HCT116 (cell line): ENCODE measurements at regions not wholly inside any gene's neighbourhood (a gene's known extent, or its start where the extent isn't known, plus 50 kb on each side); places are given as distances from the start of the nearest gene placed in this dataset.

Experiments
- ATAC-seq: fragments of 200-7000 bp; cut with Tn5 transposase; 2 replicates; pipeline ENCODE4 v1.9.1; 2020; ENCODE audit warnings: mild to moderate bottlenecking, moderate library complexity
- BruUV-seq: library from RNA; stranded (reverse); fragments of 400-500 nt; replicated peaks from 2 replicates; lab custom pipeline; 2021; lab: Mats Ljungman, UMichigan
- CTCF ChIA-PET: fragments of 300-600 bp; sonication (Branson Sonifier 250); formaldehyde crosslinking; loops from one replicate; lab custom pipeline; 2021; ENCODE audit warnings: antibody characterized with exemption; lab: Charles Lee
- POLR2A ChIA-PET: fragments of 300-600, 350-600 bp; sonication (Branson Sonifier 250); formaldehyde crosslinking; loops from one replicate; lab custom pipeline; 2021; ENCODE audit warnings: antibody characterized with exemption; lab: Charles Lee
- RAD21 ChIA-PET, 2 experiments: fragments of 300-600 bp; sonication (Branson Sonifier 250); formaldehyde crosslinking; loops; one replicate each; lab custom pipeline; 2023; ENCODE audit warnings: low total read pairs in 2 of 2; ENCODE audit not compliant: uncharacterized antibody in 2 of 2, unreplicated experiment in 2 of 2, low non-redundant PET in 1 of 2; lab: Charles Lee
- DNase-seq: peaks from one replicate; pipeline ENCODE4 v3.0.0-alpha.2; 2010; ENCODE audit warnings: low read depth, low spot score
- H2AFZ ChIP-seq: fragments of 200-600 bp; shearing (Covaris generic), sonication (generic); 2 replicates; pipeline ENCODE4 v1.6.1; 2017; ENCODE audit warnings: low read depth, mixed run types, mixed read lengths, antibody characterized with exemption, low read length; ENCODE audit not compliant: poor library complexity, severe bottlenecking
- H3K27ac ChIP-seq: 2 replicates; pipeline ENCODE4 v1.5.1; 2012; ENCODE audit warnings: low read depth, low read length
- H3K27me3 ChIP-seq: fragments of 200-600 bp; sonication (generic); 2 replicates; pipeline ENCODE4 v1.6.1; 2016; ENCODE audit warnings: mixed run types, low read length, mixed read lengths; ENCODE audit not compliant: insufficient read depth
- H3K36me3 ChIP-seq, 2 experiments: fragments of 200-500 bp in 1 of 2; fragments of 200-600 bp in 1 of 2; sonication (Bioruptor generic) in 1 of 2; sonication (generic) in 1 of 2; 2 replicates each; pipeline versions ENCODE4 v1.5.1 to v1.6.1; 2014 to 2016; ENCODE audit warnings: low read length in 2 of 2, inconsistent platforms in 1 of 2, mixed read lengths in 1 of 2, mixed run types in 1 of 2; ENCODE audit not compliant: insufficient read depth in 2 of 2, control insufficient read depth in 1 of 2
- H3K4me1 ChIP-seq, 2 experiments: fragments of 200-600 bp in 1 of 2; sonication (generic) in 1 of 2; 2 replicates each; pipeline versions ENCODE4 v1.5.1 to v1.6.1; 2012 to 2017; ENCODE audit warnings: low read length in 2 of 2, inconsistent platforms in 1 of 2, mild to moderate bottlenecking in 1 of 2, mixed read lengths in 1 of 2, mixed run types in 1 of 2, moderate library complexity in 1 of 2; ENCODE audit not compliant: insufficient read depth in 2 of 2, control insufficient read depth in 1 of 2
- H3K4me2 ChIP-seq: fragments of 200-600 bp; sonication (generic); 2 replicates; pipeline ENCODE4 v1.6.1; 2017; ENCODE audit warnings: mixed run types, low read length, mixed read lengths
- H3K4me3 ChIP-seq, 2 experiments: fragments of 200-600 bp in 1 of 2; sonication (generic) in 1 of 2; replicated peaks in 1 of 2; 2 replicates each; pipeline ENCODE4 v1.5.1; 2011 to 2016; ENCODE audit warnings: low read length in 2 of 2, control low read depth in 1 of 2, low read depth in 1 of 2, mild to moderate bottlenecking in 1 of 2, mixed read lengths in 1 of 2, mixed run types in 1 of 2
- H3K79me2 ChIP-seq: fragments of 200-600 bp; sonication (generic); 2 replicates; pipeline ENCODE4 v1.6.1; 2017; ENCODE audit warnings: mild to moderate bottlenecking, mixed run types, low read length, moderate library complexity, mixed read lengths; ENCODE audit not compliant: insufficient read depth
- H3K9ac ChIP-seq: fragments of 200-600 bp; sonication (generic); 2 replicates; pipeline ENCODE4 v1.6.1; 2016; ENCODE audit warnings: low read length, mixed read lengths
- H3K9me2 ChIP-seq: fragments of 200-600 bp; sonication (generic), shearing (Covaris generic); 2 replicates; pipeline ENCODE4 v1.6.1; 2017; ENCODE audit warnings: mixed run types, mild to moderate bottlenecking, moderate library complexity; ENCODE audit not compliant: insufficient read depth
- H3K9me3 ChIP-seq, 2 experiments: fragments of 200-500 bp in 1 of 2; fragments of 200-600 bp in 1 of 2; sonication (Bioruptor generic) in 1 of 2; sonication (generic) in 1 of 2; 2 replicates each; pipeline ENCODE4 v1.6.1; 2014 to 2017; ENCODE audit warnings: low read length in 2 of 2, mixed read lengths in 2 of 2, inconsistent platforms in 1 of 2, low read depth in 1 of 2, mild to moderate bottlenecking in 1 of 2, mixed run types in 1 of 2, moderate library complexity in 1 of 2; ENCODE audit not compliant: control insufficient read depth in 1 of 2, insufficient read depth in 1 of 2
- H4K20me1 ChIP-seq: fragments of 200-600 bp; sonication (generic), shearing (Covaris generic); 2 replicates; pipeline ENCODE4 v1.6.1; 2017; ENCODE audit warnings: mixed run types, mild to moderate bottlenecking, moderate library complexity; ENCODE audit not compliant: insufficient read depth
- CBX3 ChIP-seq: IDR thresholded peaks from 2 replicates; pipeline ENCODE4 v1.6.1; 2012; ENCODE audit warnings: low read depth
- EGR1 ChIP-seq: IDR thresholded peaks from 2 replicates; pipeline ENCODE4 v1.6.1; 2012; ENCODE audit warnings: low read depth
- ELF1 ChIP-seq: IDR thresholded peaks from 2 replicates; pipeline ENCODE4 v1.6.1; 2012; ENCODE audit warnings: low read depth, borderline replicate concordance
- EZH2phosphoT487 ChIP-seq: fragments of 200-600 bp; IDR thresholded peaks from 2 replicates; pipeline ENCODE4 v1.6.1; 2018; ENCODE audit warnings: antibody characterized with exemption, borderline replicate concordance
- FOSL1 ChIP-seq: IDR thresholded peaks from 2 replicates; pipeline ENCODE4 v1.6.1; 2012; ENCODE audit warnings: low read depth
- RAD21 ChIP-seq: IDR thresholded peaks from 2 replicates; pipeline ENCODE4 v1.6.1; 2012; ENCODE audit warnings: low read depth, mild to moderate bottlenecking
- SIN3A ChIP-seq: IDR thresholded peaks from 2 replicates; pipeline ENCODE4 v1.6.1; 2012; ENCODE audit warnings: low read depth
- SP1 ChIP-seq: IDR thresholded peaks from 2 replicates; pipeline ENCODE4 v1.6.1; 2012; ENCODE audit warnings: low read depth
- SRF ChIP-seq: IDR thresholded peaks from 2 replicates; pipeline ENCODE4 v1.6.1; 2012; ENCODE audit warnings: low read depth
- YY1 ChIP-seq: IDR thresholded peaks from 2 replicates; pipeline ENCODE4 v1.6.1; 2011; ENCODE audit warnings: low read length, low read depth, moderate library complexity, mild to moderate bottlenecking; ENCODE audit not compliant: insufficient replicate concordance; ENCODE audit errors: extremely low read depth
- ZFX ChIP-seq: fragments of 450-650 bp; IDR thresholded peaks from 2 replicates; pipeline ENCODE4 v1.6.1; 2017
- ZNF274 ChIP-seq: fragments of 200-500 bp; sonication (Bioruptor generic); IDR thresholded peaks from 2 replicates; pipeline ENCODE4 v1.6.1; 2014; ENCODE audit warnings: mild to moderate bottlenecking, low read depth, low read length, inconsistent platforms
- intact Hi-C: fragments of 100-400 bp; cut with micrococcal nuclease; formaldehyde crosslinking; loops from 2 replicates; pipeline ENCODE4 v1.10.0; 2022
- TF ChIP-seq, protein P1 (sequence below), 3 experiments: fragments of 200-600 bp in 1 of 3; sonication (generic) in 1 of 3; IDR thresholded peaks in 2 of 3; conservative IDR thresholded peaks in 1 of 3; 2 replicates each; pipeline ENCODE4 v1.5.1; 2012 to 2017; ENCODE audit warnings: low read depth in 2 of 3, low read length in 2 of 3, antibody characterized with exemption in 1 of 3, borderline replicate concordance in 1 of 3, control low read depth in 1 of 3, mild to moderate bottlenecking in 1 of 3, mixed read lengths in 1 of 3, mixed run types in 1 of 3, moderate library complexity in 1 of 3; ENCODE audit not compliant: insufficient read depth in 1 of 3
- TF ChIP-seq, protein P2 (sequence below): IDR thresholded peaks from 2 replicates; pipeline ENCODE4 v1.6.1; 2012; ENCODE audit warnings: low read depth
- TF ChIP-seq, protein P3 (sequence below): IDR thresholded peaks from 2 replicates; pipeline ENCODE4 v1.6.1; 2012
- TF ChIP-seq, protein P4 (sequence below): IDR thresholded peaks from 2 replicates; pipeline ENCODE4 v1.6.1; 2012

DNA sequence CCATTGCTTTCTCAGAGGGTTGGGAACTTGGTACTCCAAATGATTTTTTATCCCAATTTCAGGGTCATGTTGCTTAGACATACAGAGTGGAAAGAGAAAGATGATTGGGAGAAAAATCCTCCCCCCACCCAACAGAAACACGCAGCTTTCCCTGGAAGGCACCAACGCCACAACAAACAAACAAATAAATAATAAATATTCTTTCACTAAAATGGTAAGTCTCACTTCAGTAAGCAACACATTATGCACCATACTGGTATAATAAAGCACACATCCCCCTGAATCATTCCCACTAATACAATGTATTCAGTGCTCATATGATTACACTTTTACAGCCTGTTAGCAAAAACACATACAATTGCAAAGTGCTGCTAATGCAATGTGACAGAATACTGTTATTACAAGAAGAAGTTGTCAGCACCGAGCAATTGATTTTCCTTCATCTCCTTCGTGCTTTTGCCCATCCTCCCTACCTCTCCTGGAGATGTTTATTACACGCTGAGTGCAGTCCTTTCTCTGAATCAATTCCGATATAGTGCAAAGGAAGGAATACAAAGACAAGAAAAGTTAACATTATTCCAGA, 359.9 kb downstream of the TXNL1 start:
- Histone ChIP-seq H4K20me1 (no peaks in the 10 kb centered on the region), H3K27me3 (no peaks in the 10 kb centered on the region), H3K9me2 (no peaks in the 10 kb centered on the region), H3K4me1 (no peaks in the 10 kb centered on the region), H3K9ac (no peak overlapping the region), H3K4me3 (no peak overlapping the region), H3K4me2 (no peak overlapping the region), H3K9me3 (peaks cover 4 to 6% of the 10 kb centered on the region in 2 experiments; a peak in 2 of 4 replicates), H2AFZ (no peak overlapping the region), H3K79me2 (no peaks in the 10 kb centered on the region), H3K36me3 (no peaks in the 10 kb centered on the region), H3K27ac (no peak overlapping the region)
- intact Hi-C loops = no loop called here
- POLR2A ChIA-PET = no interaction called here
- BruUV-seq = no TSS peak
- CTCF ChIA-PET = no interaction called here
- RAD21 ChIA-PET = no interaction called here
- no peak for DNase-seq
- TF ChIP-seq CBX3 (no peak), FOSL1 (no peak), RAD21 (no peak), ZFX (no peak), SRF (no peak), EGR1 (no peak), SP1 (no peak), EZH2phosphoT487 (no peak), YY1 (no peak), ELF1 (no peak), SIN3A (no peak), ZNF274 (no peak)
- TF ChIP-seq, protein P1, sequence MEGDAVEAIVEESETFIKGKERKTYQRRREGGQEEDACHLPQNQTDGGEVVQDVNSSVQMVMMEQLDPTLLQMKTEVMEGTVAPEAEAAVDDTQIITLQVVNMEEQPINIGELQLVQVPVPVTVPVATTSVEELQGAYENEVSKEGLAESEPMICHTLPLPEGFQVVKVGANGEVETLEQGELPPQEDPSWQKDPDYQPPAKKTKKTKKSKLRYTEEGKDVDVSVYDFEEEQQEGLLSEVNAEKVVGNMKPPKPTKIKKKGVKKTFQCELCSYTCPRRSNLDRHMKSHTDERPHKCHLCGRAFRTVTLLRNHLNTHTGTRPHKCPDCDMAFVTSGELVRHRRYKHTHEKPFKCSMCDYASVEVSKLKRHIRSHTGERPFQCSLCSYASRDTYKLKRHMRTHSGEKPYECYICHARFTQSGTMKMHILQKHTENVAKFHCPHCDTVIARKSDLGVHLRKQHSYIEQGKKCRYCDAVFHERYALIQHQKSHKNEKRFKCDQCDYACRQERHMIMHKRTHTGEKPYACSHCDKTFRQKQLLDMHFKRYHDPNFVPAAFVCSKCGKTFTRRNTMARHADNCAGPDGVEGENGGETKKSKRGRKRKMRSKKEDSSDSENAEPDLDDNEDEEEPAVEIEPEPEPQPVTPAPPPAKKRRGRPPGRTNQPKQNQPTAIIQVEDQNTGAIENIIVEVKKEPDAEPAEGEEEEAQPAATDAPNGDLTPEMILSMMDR (IDR thresholded peaks at IDR 0.05 in 2 of 3, conservative IDR thresholded peaks at IDR 0.05 in 1 of 3; ENCODE audit: borderline replicate concordance in 1 of 3, insufficient read depth in 1 of 3, low read depth in 2 of 3, low read length in 2 of 3) = no peak
- TF ChIP-seq, protein P2, sequence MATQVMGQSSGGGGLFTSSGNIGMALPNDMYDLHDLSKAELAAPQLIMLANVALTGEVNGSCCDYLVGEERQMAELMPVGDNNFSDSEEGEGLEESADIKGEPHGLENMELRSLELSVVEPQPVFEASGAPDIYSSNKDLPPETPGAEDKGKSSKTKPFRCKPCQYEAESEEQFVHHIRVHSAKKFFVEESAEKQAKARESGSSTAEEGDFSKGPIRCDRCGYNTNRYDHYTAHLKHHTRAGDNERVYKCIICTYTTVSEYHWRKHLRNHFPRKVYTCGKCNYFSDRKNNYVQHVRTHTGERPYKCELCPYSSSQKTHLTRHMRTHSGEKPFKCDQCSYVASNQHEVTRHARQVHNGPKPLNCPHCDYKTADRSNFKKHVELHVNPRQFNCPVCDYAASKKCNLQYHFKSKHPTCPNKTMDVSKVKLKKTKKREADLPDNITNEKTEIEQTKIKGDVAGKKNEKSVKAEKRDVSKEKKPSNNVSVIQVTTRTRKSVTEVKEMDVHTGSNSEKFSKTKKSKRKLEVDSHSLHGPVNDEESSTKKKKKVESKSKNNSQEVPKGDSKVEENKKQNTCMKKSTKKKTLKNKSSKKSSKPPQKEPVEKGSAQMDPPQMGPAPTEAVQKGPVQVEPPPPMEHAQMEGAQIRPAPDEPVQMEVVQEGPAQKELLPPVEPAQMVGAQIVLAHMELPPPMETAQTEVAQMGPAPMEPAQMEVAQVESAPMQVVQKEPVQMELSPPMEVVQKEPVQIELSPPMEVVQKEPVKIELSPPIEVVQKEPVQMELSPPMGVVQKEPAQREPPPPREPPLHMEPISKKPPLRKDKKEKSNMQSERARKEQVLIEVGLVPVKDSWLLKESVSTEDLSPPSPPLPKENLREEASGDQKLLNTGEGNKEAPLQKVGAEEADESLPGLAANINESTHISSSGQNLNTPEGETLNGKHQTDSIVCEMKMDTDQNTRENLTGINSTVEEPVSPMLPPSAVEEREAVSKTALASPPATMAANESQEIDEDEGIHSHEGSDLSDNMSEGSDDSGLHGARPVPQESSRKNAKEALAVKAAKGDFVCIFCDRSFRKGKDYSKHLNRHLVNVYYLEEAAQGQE = no peak
- TF ChIP-seq, protein P3, sequence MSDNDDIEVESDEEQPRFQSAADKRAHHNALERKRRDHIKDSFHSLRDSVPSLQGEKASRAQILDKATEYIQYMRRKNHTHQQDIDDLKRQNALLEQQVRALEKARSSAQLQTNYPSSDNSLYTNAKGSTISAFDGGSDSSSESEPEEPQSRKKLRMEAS = no peak
- TF ChIP-seq, protein P4, sequence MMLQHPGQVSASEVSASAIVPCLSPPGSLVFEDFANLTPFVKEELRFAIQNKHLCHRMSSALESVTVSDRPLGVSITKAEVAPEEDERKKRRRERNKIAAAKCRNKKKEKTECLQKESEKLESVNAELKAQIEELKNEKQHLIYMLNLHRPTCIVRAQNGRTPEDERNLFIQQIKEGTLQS = no peak
- ATAC-seq = no peak
